ENCODE measurements at regions not wholly inside any gene's neighbourhood (a gene's known extent, or its start where the extent isn't known, plus 50 kb on each side); places are given as distances from the start of the nearest gene placed in this dataset.

GRCh38 chr3:68648494-68648893 is 283.9 kb downstream of the TAFA4 start:
- Histone ChIP-seq H3K27ac (no peak overlapping the region), H3K4me1 (no peaks in the 10 kb centered on the region), H3K4me3 (no peak overlapping the region), H3K9me3 (no peaks in the 10 kb centered on the region), H3K27me3 (no peaks in the 10 kb centered on the region), H3K36me3 (no peaks in the 10 kb centered on the region)
- DNase-seq (ENCODE audit: extremely low spot score in 2 of 2) = no peak
- intact Hi-C loops (cut with DNase I) = no loop called here
- TF ChIP-seq CTCF (IDR thresholded peaks at IDR 0.05) (no peak), POLR2AphosphoS5 (IDR thresholded peaks at IDR 0.05; ENCODE audit: insufficient read depth in 1 of 2, low read depth in 1 of 2) (no peak), POLR2A (IDR thresholded peaks at IDR 0.05) (no peak)

GRCh38 chr3:68631850-68632545 is 300.3 kb downstream of the TAFA4 start:
- H3K27me3 ChIP-seq = no peaks in the 10 kb centered on the region
- TF ChIP-seq CTCF (IDR thresholded peaks at IDR 0.05) = no peak
- TF ChIP-seq POLR2A (IDR thresholded peaks at IDR 0.05) = no peak
- no peak for TF ChIP-seq POLR2AphosphoS5 (IDR thresholded peaks at IDR 0.05; ENCODE audit: insufficient read depth in 1 of 2, low read depth in 1 of 2)
- DNase-seq (ENCODE audit: extremely low spot score in 2 of 2) = no peak
- no peaks in the 10 kb centered on the region for H3K4me1 ChIP-seq
- intact Hi-C loops (cut with DNase I) = no loop called here
- no peak overlapping the region for H3K27ac ChIP-seq
- no peak overlapping the region for H3K4me3 ChIP-seq
- H3K36me3 ChIP-seq = no peaks in the 10 kb centered on the region
- no peaks in the 10 kb centered on the region for H3K9me3 ChIP-seq

- H3K4me1 ChIP-seq = no peaks in the 10 kb centered on the region
- no peak overlapping the region for H3K27ac ChIP-seq
- no peak overlapping the region for H3K4me3 ChIP-seq
- intact Hi-C loops (cut with DNase I) = no loop called here
- TF ChIP-seq POLR2AphosphoS5 (IDR thresholded peaks at IDR 0.05; ENCODE audit: insufficient read depth in 1 of 2, low read depth in 1 of 2) (no peak), POLR2A (IDR thresholded peaks at IDR 0.05) (no peak), CTCF (IDR thresholded peaks at IDR 0.05) (no peak)
- H3K27me3 ChIP-seq = no peaks in the 10 kb centered on the region
- H3K9me3 ChIP-seq = no peaks in the 10 kb centered on the region
- DNase-seq (ENCODE audit: extremely low spot score in 2 of 2) = no peak
- H3K36me3 ChIP-seq = no peaks in the 10 kb centered on the region
These were observed 312.1 kb downstream of the TAFA4 start for GRCh38 chr3:68620211-68620610.

GRCh38 chr3:68614087-68614486 is 318.3 kb downstream of the TAFA4 start:
- H3K4me3 ChIP-seq = no peak overlapping the region
- intact Hi-C loops (cut with DNase I) = no loop called here
- H3K36me3 ChIP-seq = no peaks in the 10 kb centered on the region
- no peaks in the 10 kb centered on the region for H3K27me3 ChIP-seq
- H3K4me1 ChIP-seq = no peaks in the 10 kb centered on the region
- no peaks in the 10 kb centered on the region for H3K9me3 ChIP-seq
- no peak overlapping the region for H3K27ac ChIP-seq
- TF ChIP-seq POLR2AphosphoS5 (IDR thresholded peaks at IDR 0.05; ENCODE audit: insufficient read depth in 1 of 2, low read depth in 1 of 2) (no peak), POLR2A (IDR thresholded peaks at IDR 0.05) (no peak), CTCF (IDR thresholded peaks at IDR 0.05) (no peak)
- no peak for DNase-seq (ENCODE audit: extremely low spot score in 2 of 2)

- Histone ChIP-seq H3K4me1 (no peaks in the 10 kb centered on the region), H3K4me3 (no peak overlapping the region), H3K9me3 (no peaks in the 10 kb centered on the region), H3K27ac (no peak overlapping the region), H3K27me3 (no peaks in the 10 kb centered on the region), H3K36me3 (no peaks in the 10 kb centered on the region)
- TF ChIP-seq POLR2AphosphoS5 (IDR thresholded peaks at IDR 0.05; ENCODE audit: insufficient read depth in 1 of 2, low read depth in 1 of 2) = no peak
- no peak for TF ChIP-seq POLR2A (IDR thresholded peaks at IDR 0.05)
- TF ChIP-seq CTCF (IDR thresholded peaks at IDR 0.05) = no peak
- intact Hi-C loops (cut with DNase I) = no loop called here
- no peak for DNase-seq (ENCODE audit: extremely low spot score in 2 of 2)
These were observed 361.0 kb downstream of the TAFA4 start for GRCh38 chr3:68571321-68571720.

All from vagina (tissue), 2 donors.